ENCODE measurements at regions not wholly inside any gene's neighbourhood (a gene's known extent, or its start where the extent isn't known, plus 50 kb on each side); places are given as distances from the start of the nearest gene placed in this dataset.

- WGBS: 78% methylated on average over 3 of the region's 3 CpGs
- ATAC-seq (no peak), DNase-seq (no peak)
- Histone ChIP-seq H3K4me3 (ENCODE audit: low read length) (no peak overlapping the region), H3K4me1 (ENCODE audit: control insufficient read depth, insufficient read depth, low read length) (no peaks in the 10 kb centered on the region), H3K9me3 (ENCODE audit: control insufficient read depth, low read length) (no peaks in the 10 kb centered on the region), H3K27me3 (ENCODE audit: control insufficient read depth, insufficient read depth) (no peaks in the 10 kb centered on the region), H3K27ac (ENCODE audit: low read length) (no peak overlapping the region)
- intact Hi-C loops (cut with DNase I): no loop called here
These were observed 252.5 kb downstream of the ANKRD7 start for GRCh38 chr7:118477036-118477435.

GRCh38 chr7:118478236-118478635 lies 253.7 kb downstream of the ANKRD7 start:
- H3K9me3 ChIP-seq (ENCODE audit: control insufficient read depth, low read length): no peaks in the 10 kb centered on the region
- WGBS: 86% methylated on average over 4 of the region's 4 CpGs
- no peak overlapping the region for H3K27ac ChIP-seq (ENCODE audit: low read length)
- ATAC-seq (no peak), DNase-seq (no peak)
- intact Hi-C loops (cut with DNase I): no loop called here
- no peaks in the 10 kb centered on the region for H3K27me3 ChIP-seq (ENCODE audit: control insufficient read depth, insufficient read depth)
- H3K4me3 ChIP-seq (ENCODE audit: low read length): no peak overlapping the region
- no peaks in the 10 kb centered on the region for H3K4me1 ChIP-seq (ENCODE audit: control insufficient read depth, insufficient read depth, low read length)

- H3K4me1 ChIP-seq (ENCODE audit: control insufficient read depth, insufficient read depth, low read length): no peaks in the 10 kb centered on the region
- intact Hi-C loops (cut with DNase I): no loop called here
- ATAC-seq (no peak), DNase-seq (no peak)
- H3K4me3 ChIP-seq (ENCODE audit: low read length): no peak overlapping the region
- 47% methylated on average over 2 of the region's 2 CpGs for WGBS
- H3K27me3 ChIP-seq (ENCODE audit: control insufficient read depth, insufficient read depth): no peaks in the 10 kb centered on the region
- no peak overlapping the region for H3K27ac ChIP-seq (ENCODE audit: low read length)
- H3K9me3 ChIP-seq (ENCODE audit: control insufficient read depth, low read length): no peaks in the 10 kb centered on the region
These were observed 254.4 kb downstream of the ANKRD7 start for GRCh38 chr7:118478931-118479330.

- no peak for ATAC-seq
- WGBS: 45% methylated on average over 5 of the region's 5 CpGs
These were observed 268.0 kb downstream of the ANKRD7 start for GRCh38 chr7:118492466-118492865.

GRCh38 chr7:118496138-118496644 lies 271.7 kb downstream of the ANKRD7 start:
- intact Hi-C loops (cut with DNase I): no loop called here
- ATAC-seq: no peak

More at GRCh38 chr7:118492466-118492865, 268.0 kb downstream of the ANKRD7 start:
- no peak overlapping the region for H3K27ac ChIP-seq (ENCODE audit: low read length)
- DNase-seq: no peak
- no peaks in the 10 kb centered on the region for H3K9me3 ChIP-seq (ENCODE audit: control insufficient read depth, low read length)
- no peak overlapping the region for H3K4me3 ChIP-seq (ENCODE audit: low read length)
- H3K27me3 ChIP-seq (ENCODE audit: control insufficient read depth, insufficient read depth): no peaks in the 10 kb centered on the region
- H3K4me1 ChIP-seq (ENCODE audit: control insufficient read depth, insufficient read depth, low read length): no peaks in the 10 kb centered on the region
- intact Hi-C loops (cut with DNase I): no loop called here

GRCh38 chr7:118502235-118502634 lies 277.7 kb downstream of the ANKRD7 start:
- H3K27ac ChIP-seq (ENCODE audit: low read length): no peak overlapping the region
- H3K4me3 ChIP-seq (ENCODE audit: low read length): no peak overlapping the region
- ATAC-seq (no peak), DNase-seq (no peak)
- H3K9me3 ChIP-seq (ENCODE audit: control insufficient read depth, low read length): no peaks in the 10 kb centered on the region
- intact Hi-C loops (cut with DNase I): no loop called here
- no peaks in the 10 kb centered on the region for H3K27me3 ChIP-seq (ENCODE audit: control insufficient read depth, insufficient read depth)
- WGBS: 58% methylated on average over 3 of the region's 3 CpGs
- H3K4me1 ChIP-seq (ENCODE audit: control insufficient read depth, insufficient read depth, low read length): no peaks in the 10 kb centered on the region

More at GRCh38 chr7:118496138-118496644, 271.7 kb downstream of the ANKRD7 start:
- no peak for DNase-seq
- no peak overlapping the region for H3K27ac ChIP-seq (ENCODE audit: low read length)
- H3K4me1 ChIP-seq (ENCODE audit: control insufficient read depth, insufficient read depth, low read length): no peaks in the 10 kb centered on the region
- H3K4me3 ChIP-seq (ENCODE audit: low read length): no peak overlapping the region
- H3K27me3 ChIP-seq (ENCODE audit: control insufficient read depth, insufficient read depth): no peaks in the 10 kb centered on the region
- H3K9me3 ChIP-seq (ENCODE audit: control insufficient read depth, low read length): no peaks in the 10 kb centered on the region

GRCh38 chr7:118511146-118511545 lies 286.6 kb downstream of the ANKRD7 start:
- WGBS: 64% methylated on average over 2 of the region's 2 CpGs
- DNase-seq (no peak), ATAC-seq (no peak)
- H3K4me3 ChIP-seq (ENCODE audit: low read length): no peak overlapping the region
- H3K27me3 ChIP-seq (ENCODE audit: control insufficient read depth, insufficient read depth): no peaks in the 10 kb centered on the region
- intact Hi-C loops (cut with DNase I): no loop called here
- no peaks in the 10 kb centered on the region for H3K9me3 ChIP-seq (ENCODE audit: control insufficient read depth, low read length)
- H3K27ac ChIP-seq (ENCODE audit: low read length): no peak overlapping the region
- H3K4me1 ChIP-seq (ENCODE audit: control insufficient read depth, insufficient read depth, low read length): no peaks in the 10 kb centered on the region

GRCh38 chr7:118517275-118517674 lies 292.8 kb downstream of the ANKRD7 start:
- Histone ChIP-seq H3K27me3 (ENCODE audit: control insufficient read depth, insufficient read depth) (no peaks in the 10 kb centered on the region), H3K27ac (ENCODE audit: low read length) (no peak overlapping the region), H3K4me3 (ENCODE audit: low read length) (no peak overlapping the region), H3K4me1 (ENCODE audit: control insufficient read depth, insufficient read depth, low read length) (no peaks in the 10 kb centered on the region), H3K9me3 (ENCODE audit: control insufficient read depth, low read length) (no peaks in the 10 kb centered on the region)
- intact Hi-C loops (cut with DNase I): no loop called here
- WGBS: 43% methylated on average over 1 of the region's 1 CpG
- DNase-seq (no peak), ATAC-seq (no peak)

- H3K9me3 ChIP-seq (ENCODE audit: control insufficient read depth, low read length): no peaks in the 10 kb centered on the region
- ATAC-seq (no peak), DNase-seq (no peak)
- no peaks in the 10 kb centered on the region for H3K27me3 ChIP-seq (ENCODE audit: control insufficient read depth, insufficient read depth)
- no peak overlapping the region for H3K4me3 ChIP-seq (ENCODE audit: low read length)
- intact Hi-C loops (cut with DNase I): no loop called here
- no peaks in the 10 kb centered on the region for H3K4me1 ChIP-seq (ENCODE audit: control insufficient read depth, insufficient read depth, low read length)
- H3K27ac ChIP-seq (ENCODE audit: low read length): no peak overlapping the region
These were observed 300.5 kb downstream of the ANKRD7 start for GRCh38 chr7:118525020-118525419.

- no peak for DNase-seq
- no peak overlapping the region for H3K4me3 ChIP-seq (ENCODE audit: low read length)
- ATAC-seq: no peak
- no peak overlapping the region for H3K27ac ChIP-seq (ENCODE audit: low read length)
- no peaks in the 10 kb centered on the region for H3K9me3 ChIP-seq (ENCODE audit: control insufficient read depth, low read length)
- intact Hi-C loops (cut with DNase I): no loop called here
- H3K4me1 ChIP-seq (ENCODE audit: control insufficient read depth, insufficient read depth, low read length): no peaks in the 10 kb centered on the region
- H3K27me3 ChIP-seq (ENCODE audit: control insufficient read depth, insufficient read depth): no peaks in the 10 kb centered on the region
These were observed 307.1 kb downstream of the ANKRD7 start for GRCh38 chr7:118531566-118531965.

GRCh38 chr7:118559207-118559606 lies 334.7 kb downstream of the ANKRD7 start:
- H3K4me1 ChIP-seq (ENCODE audit: control insufficient read depth, insufficient read depth, low read length): no peaks in the 10 kb centered on the region
- no peak overlapping the region for H3K27ac ChIP-seq (ENCODE audit: low read length)
- H3K4me3 ChIP-seq (ENCODE audit: low read length): no peak overlapping the region
- intact Hi-C loops (cut with DNase I): no loop called here
- no peaks in the 10 kb centered on the region for H3K27me3 ChIP-seq (ENCODE audit: control insufficient read depth, insufficient read depth)
- ATAC-seq (no peak), DNase-seq (no peak)
- no peaks in the 10 kb centered on the region for H3K9me3 ChIP-seq (ENCODE audit: control insufficient read depth, low read length)
- WGBS: 82% methylated on average over 1 of the region's 1 CpG

- Histone ChIP-seq H3K4me3 (ENCODE audit: low read length) (no peak overlapping the region), H3K27ac (ENCODE audit: low read length) (no peak overlapping the region), H3K4me1 (ENCODE audit: control insufficient read depth, insufficient read depth, low read length) (no peaks in the 10 kb centered on the region), H3K9me3 (ENCODE audit: control insufficient read depth, low read length) (no peaks in the 10 kb centered on the region), H3K27me3 (ENCODE audit: control insufficient read depth, insufficient read depth) (no peaks in the 10 kb centered on the region)
- DNase-seq: no peak
- no peak for ATAC-seq
- intact Hi-C loops (cut with DNase I): no loop called here
- WGBS: 65% methylated on average over 2 of the region's 2 CpGs
These were observed 338.8 kb downstream of the ANKRD7 start for GRCh38 chr7:118563311-118563710.

Data from right cardiac atrium (tissue), 5 donors.